ENCODE measurements at regions not wholly inside any gene's neighbourhood (a gene's known extent, or its start where the extent isn't known, plus 50 kb on each side); places are given as distances from the start of the nearest gene placed in this dataset.

- DNase-seq = no peak
- Histone ChIP-seq H3K4me3 (ENCODE audit: insufficient read depth, low read depth, low read length) (no peak overlapping the region), H3K36me3 (replicated peaks; ENCODE audit: control insufficient read depth, insufficient read depth, low read length) (no peaks in the 10 kb centered on the region), H3K27me3 (ENCODE audit: control insufficient read depth, insufficient read depth, low read length) (no peaks in the 10 kb centered on the region)
Measured at GRCh38 chr5:89371646-89372045, 488.7 kb upstream of the MEF2C start.

GRCh38 chr5:89359046-89359445, 476.1 kb upstream of the MEF2C start:
- H3K27me3 ChIP-seq (ENCODE audit: control insufficient read depth, insufficient read depth, low read length) = no peaks in the 10 kb centered on the region
- no peak overlapping the region for H3K4me3 ChIP-seq (ENCODE audit: insufficient read depth, low read depth, low read length)
- no peaks in the 10 kb centered on the region for H3K36me3 ChIP-seq (replicated peaks; ENCODE audit: control insufficient read depth, insufficient read depth, low read length)
- DNase-seq = no peak

- DNase-seq = no peak
- Histone ChIP-seq H3K4me3 (ENCODE audit: insufficient read depth, low read depth, low read length) (no peak overlapping the region), H3K27me3 (ENCODE audit: control insufficient read depth, insufficient read depth, low read length) (no peaks in the 10 kb centered on the region), H3K36me3 (replicated peaks; ENCODE audit: control insufficient read depth, insufficient read depth, low read length) (no peaks in the 10 kb centered on the region)
Measured at GRCh38 chr5:89353837-89354551, 471.0 kb upstream of the MEF2C start.

- no peak for DNase-seq
- Histone ChIP-seq H3K4me3 (ENCODE audit: insufficient read depth, low read depth, low read length) (no peak overlapping the region), H3K36me3 (replicated peaks; ENCODE audit: control insufficient read depth, insufficient read depth, low read length) (no peaks in the 10 kb centered on the region), H3K27me3 (ENCODE audit: control insufficient read depth, insufficient read depth, low read length) (no peaks in the 10 kb centered on the region)
Measured at GRCh38 chr5:89351975-89352374, 469.0 kb upstream of the MEF2C start.

GRCh38 chr5:89351222-89351621, 468.2 kb upstream of the MEF2C start:
- no peak for DNase-seq
- no peak overlapping the region for H3K4me3 ChIP-seq (ENCODE audit: insufficient read depth, low read depth, low read length)
- H3K36me3 ChIP-seq (replicated peaks; ENCODE audit: control insufficient read depth, insufficient read depth, low read length) = no peaks in the 10 kb centered on the region
- no peaks in the 10 kb centered on the region for H3K27me3 ChIP-seq (ENCODE audit: control insufficient read depth, insufficient read depth, low read length)

GRCh38 chr5:89350684-89351083, 467.7 kb upstream of the MEF2C start:
- no peak for DNase-seq

GRCh38 chr5:89349246-89349980, 466.4 kb upstream of the MEF2C start:
- H3K27me3 ChIP-seq (ENCODE audit: control insufficient read depth, insufficient read depth, low read length) = no peaks in the 10 kb centered on the region
- H3K4me3 ChIP-seq (ENCODE audit: insufficient read depth, low read depth, low read length) = no peak overlapping the region
- H3K36me3 ChIP-seq (replicated peaks; ENCODE audit: control insufficient read depth, insufficient read depth, low read length) = no peaks in the 10 kb centered on the region
- no peak for DNase-seq

More at GRCh38 chr5:89350684-89351083, 467.7 kb upstream of the MEF2C start:
- Histone ChIP-seq H3K4me3 (ENCODE audit: insufficient read depth, low read depth, low read length) (no peak overlapping the region), H3K36me3 (replicated peaks; ENCODE audit: control insufficient read depth, insufficient read depth, low read length) (no peaks in the 10 kb centered on the region), H3K27me3 (ENCODE audit: control insufficient read depth, insufficient read depth, low read length) (no peaks in the 10 kb centered on the region)

GRCh38 chr5:89346573-89346972, 463.6 kb upstream of the MEF2C start:
- no peaks in the 10 kb centered on the region for H3K36me3 ChIP-seq (replicated peaks; ENCODE audit: control insufficient read depth, insufficient read depth, low read length)
- H3K4me3 ChIP-seq (ENCODE audit: insufficient read depth, low read depth, low read length) = no peak overlapping the region
- H3K27me3 ChIP-seq (ENCODE audit: control insufficient read depth, insufficient read depth, low read length) = no peaks in the 10 kb centered on the region
- DNase-seq = no peak

GRCh38 chr5:89343666-89344065, 460.7 kb upstream of the MEF2C start:
- H3K36me3 ChIP-seq (replicated peaks; ENCODE audit: control insufficient read depth, insufficient read depth, low read length) = no peaks in the 10 kb centered on the region
- DNase-seq = no peak
- no peak overlapping the region for H3K4me3 ChIP-seq (ENCODE audit: insufficient read depth, low read depth, low read length)
- no peaks in the 10 kb centered on the region for H3K27me3 ChIP-seq (ENCODE audit: control insufficient read depth, insufficient read depth, low read length)

GRCh38 chr5:89342106-89342876, 459.3 kb upstream of the MEF2C start:
- no peaks in the 10 kb centered on the region for H3K36me3 ChIP-seq (replicated peaks; ENCODE audit: control insufficient read depth, insufficient read depth, low read length)
- no peak for DNase-seq
- no peaks in the 10 kb centered on the region for H3K27me3 ChIP-seq (ENCODE audit: control insufficient read depth, insufficient read depth, low read length)
- no peak overlapping the region for H3K4me3 ChIP-seq (ENCODE audit: insufficient read depth, low read depth, low read length)

- no peaks in the 10 kb centered on the region for H3K27me3 ChIP-seq (ENCODE audit: control insufficient read depth, insufficient read depth, low read length)
- no peak for DNase-seq
- no peaks in the 10 kb centered on the region for H3K36me3 ChIP-seq (replicated peaks; ENCODE audit: control insufficient read depth, insufficient read depth, low read length)
- no peak overlapping the region for H3K4me3 ChIP-seq (ENCODE audit: insufficient read depth, low read depth, low read length)
Measured at GRCh38 chr5:89338935-89339334, 456.0 kb upstream of the MEF2C start.

GRCh38 chr5:89336111-89336510, 453.1 kb upstream of the MEF2C start:
- DNase-seq = no peak
- Histone ChIP-seq H3K27me3 (ENCODE audit: control insufficient read depth, insufficient read depth, low read length) (no peaks in the 10 kb centered on the region), H3K36me3 (replicated peaks; ENCODE audit: control insufficient read depth, insufficient read depth, low read length) (no peaks in the 10 kb centered on the region), H3K4me3 (ENCODE audit: insufficient read depth, low read depth, low read length) (no peak overlapping the region)

GRCh38 chr5:89330140-89330539, 447.2 kb upstream of the MEF2C start:
- Histone ChIP-seq H3K36me3 (replicated peaks; ENCODE audit: control insufficient read depth, insufficient read depth, low read length) (no peaks in the 10 kb centered on the region), H3K27me3 (ENCODE audit: control insufficient read depth, insufficient read depth, low read length) (no peaks in the 10 kb centered on the region), H3K4me3 (ENCODE audit: insufficient read depth, low read depth, low read length) (no peak overlapping the region)
- no peak for DNase-seq

GRCh38 chr5:89327608-89328007, 444.6 kb upstream of the MEF2C start:
- no peaks in the 10 kb centered on the region for H3K27me3 ChIP-seq (ENCODE audit: control insufficient read depth, insufficient read depth, low read length)
- no peak overlapping the region for H3K4me3 ChIP-seq (ENCODE audit: insufficient read depth, low read depth, low read length)
- no peak for DNase-seq
- no peaks in the 10 kb centered on the region for H3K36me3 ChIP-seq (replicated peaks; ENCODE audit: control insufficient read depth, insufficient read depth, low read length)

GRCh38 chr5:89324990-89325389, 442.0 kb upstream of the MEF2C start:
- H3K27me3 ChIP-seq (ENCODE audit: control insufficient read depth, insufficient read depth, low read length) = no peaks in the 10 kb centered on the region
- H3K4me3 ChIP-seq (ENCODE audit: insufficient read depth, low read depth, low read length) = no peak overlapping the region
- no peaks in the 10 kb centered on the region for H3K36me3 ChIP-seq (replicated peaks; ENCODE audit: control insufficient read depth, insufficient read depth, low read length)
- no peak for DNase-seq
